GM19025 (cell line): ENCODE measurements at regions not wholly inside any gene's neighbourhood (a gene's known extent, or its start where the extent isn't known, plus 50 kb on each side); places are given as distances from the start of the nearest gene placed in this dataset.
"Not testable (repeated sequence)": the region's sequence is repeated elsewhere in the genome, so short reads cannot be mapped to it uniquely, and the experiment has no call there.

Experiments
- ATAC-seq: cut with Tn5 transposase; IDR thresholded peaks from one replicate; pipeline ENCODE4 v1.9.1; 2021; ENCODE audit warnings: mild to moderate bottlenecking, low read depth, moderate library complexity; ENCODE audit not compliant: unreplicated experiment

DNA sequence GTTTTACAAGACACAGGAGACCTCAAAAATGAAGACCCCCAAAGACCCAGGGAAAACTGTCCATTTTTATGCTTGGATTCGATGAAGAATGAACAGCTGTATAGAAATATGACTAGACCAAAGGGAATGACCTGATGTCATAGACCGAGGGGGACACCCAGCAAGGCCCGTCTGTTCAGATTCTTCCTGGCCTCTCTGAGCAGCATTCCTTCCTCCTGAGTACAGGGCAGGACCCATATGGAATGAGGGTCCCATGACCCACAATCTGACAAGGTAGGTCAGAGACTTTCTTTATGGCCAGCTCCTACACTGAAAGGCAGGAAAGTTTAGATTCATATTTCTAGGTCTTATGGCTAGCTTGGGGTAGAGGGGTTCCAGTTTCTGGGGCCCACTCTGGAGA lies 356.0 kb downstream of the GATA3 start:
- ATAC-seq = no peak

DNA sequence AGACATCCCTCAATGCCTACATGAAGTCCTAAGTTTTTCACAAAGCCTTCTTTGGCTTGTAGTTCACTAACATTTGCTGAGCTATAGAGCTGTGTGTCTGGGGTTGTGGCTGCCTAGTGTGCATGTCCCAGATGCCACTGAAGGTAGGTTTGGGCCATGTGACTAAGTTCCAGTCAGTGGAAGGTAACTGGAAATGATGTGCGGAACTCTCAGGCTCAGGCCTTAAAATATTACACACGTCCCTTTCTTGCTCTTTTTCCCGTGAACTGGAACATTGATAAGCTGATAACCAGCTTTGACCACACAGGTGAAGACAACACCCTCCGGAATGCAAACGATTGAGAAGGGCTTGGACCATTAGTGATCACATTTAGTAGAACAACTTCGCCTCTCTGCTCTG lies 358.1 kb downstream of the GATA3 start:
- no peak for ATAC-seq

DNA sequence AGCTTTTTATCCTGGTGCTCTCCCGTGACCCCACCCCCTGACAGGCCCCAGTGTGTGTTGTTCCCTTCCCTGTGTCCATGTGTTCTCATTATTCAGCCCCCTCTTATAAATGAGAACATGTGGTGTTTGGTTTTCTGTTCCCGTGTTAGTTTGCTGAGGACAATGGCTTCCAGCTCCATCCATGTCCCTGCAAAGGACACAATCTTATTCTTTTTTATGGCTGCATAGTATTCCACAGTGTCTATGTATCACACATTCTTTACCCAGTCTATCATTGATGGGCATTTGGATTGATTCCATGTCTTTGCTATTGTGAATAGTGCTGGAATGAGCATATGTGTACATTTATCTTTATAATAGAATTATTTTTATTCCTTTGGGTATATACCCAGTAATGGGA lies 360.5 kb downstream of the GATA3 start:
- not testable (repeated sequence) for ATAC-seq

DNA sequence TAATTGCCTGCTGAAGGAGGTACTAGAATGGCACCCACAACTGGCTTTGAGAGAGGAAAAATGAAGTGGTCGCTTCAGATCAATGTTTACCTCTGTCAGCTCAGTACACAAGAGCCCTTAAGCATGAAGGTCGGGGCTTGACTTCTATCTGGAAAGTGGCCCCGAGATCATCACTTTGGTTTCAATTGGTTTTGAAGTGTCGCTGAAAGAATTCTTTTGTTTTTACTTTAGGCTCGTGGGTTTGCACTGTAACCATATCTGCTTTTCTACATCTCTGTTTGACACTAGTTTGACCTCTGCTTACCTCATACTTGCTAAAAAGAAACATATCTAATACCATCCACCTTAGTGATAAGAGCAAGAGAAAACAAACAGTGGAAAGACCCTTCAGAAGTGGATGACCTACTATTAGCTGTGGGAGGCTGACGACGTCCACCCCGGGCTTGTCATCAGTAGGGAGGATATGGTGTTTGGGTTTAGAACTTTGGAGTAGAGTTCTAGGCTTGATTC lies 361.8 kb downstream of the GATA3 start:
- ATAC-seq = peak; percentile 47

DNA sequence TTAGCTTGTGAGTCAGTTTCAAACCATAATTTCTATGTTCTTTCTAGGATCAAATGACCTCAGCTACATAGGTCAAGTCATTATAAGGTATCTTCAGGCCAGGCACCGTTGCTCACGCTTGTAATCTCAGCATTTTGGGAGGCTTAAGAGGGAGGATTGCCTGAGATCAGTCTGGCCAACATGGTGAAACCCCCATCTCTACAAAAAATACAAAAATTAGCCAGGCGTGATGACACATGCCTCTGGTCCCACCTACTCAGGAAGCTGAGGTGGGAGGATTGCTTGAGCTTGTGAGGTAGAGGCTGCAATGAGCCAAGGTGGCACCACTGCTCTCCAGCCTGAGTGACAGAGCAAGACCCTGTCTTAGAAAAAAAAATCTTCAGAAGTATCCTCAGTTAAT lies 362.3 kb downstream of the GATA3 start:
- ATAC-seq = no peak

DNA sequence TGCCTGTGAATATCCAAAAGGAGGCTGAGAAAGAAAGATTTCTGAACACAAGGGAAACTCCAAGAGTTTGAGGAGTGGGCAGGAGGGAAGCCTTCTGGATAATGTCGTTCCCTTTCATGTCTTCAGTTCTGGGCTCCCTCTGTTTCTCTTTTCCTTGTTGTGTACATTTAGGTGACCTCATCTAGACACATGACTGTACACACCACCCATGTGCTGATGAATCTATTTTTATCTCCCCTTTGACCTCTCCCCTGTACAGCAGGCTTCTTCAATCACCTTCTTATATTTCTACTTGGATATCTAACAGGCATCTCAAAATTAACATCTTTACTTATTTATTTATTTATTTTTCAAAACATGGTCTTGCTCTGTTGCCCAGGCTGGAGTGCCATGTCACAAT lies 363.1 kb downstream of the GATA3 start:
- ATAC-seq = no peak

DNA sequence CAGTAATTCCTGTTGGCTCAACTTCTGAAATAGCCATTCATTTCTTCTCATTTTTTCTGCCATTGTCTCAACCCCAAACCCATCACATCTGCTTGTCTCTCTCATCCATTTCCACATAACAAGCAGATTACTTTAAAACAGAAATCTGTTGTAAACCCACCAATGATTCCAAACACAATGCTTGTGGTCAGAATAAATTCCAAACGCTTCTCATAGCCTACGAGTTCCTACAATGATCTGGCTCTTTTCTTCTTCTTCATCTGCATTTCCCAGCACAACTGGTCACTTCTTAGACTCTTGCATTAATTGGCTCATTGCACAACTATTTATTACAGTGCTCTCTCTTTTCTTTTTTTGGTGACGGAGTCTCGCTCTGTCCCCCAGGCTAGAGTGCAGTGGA lies 364.1 kb downstream of the GATA3 start:
- ATAC-seq = no peak

DNA sequence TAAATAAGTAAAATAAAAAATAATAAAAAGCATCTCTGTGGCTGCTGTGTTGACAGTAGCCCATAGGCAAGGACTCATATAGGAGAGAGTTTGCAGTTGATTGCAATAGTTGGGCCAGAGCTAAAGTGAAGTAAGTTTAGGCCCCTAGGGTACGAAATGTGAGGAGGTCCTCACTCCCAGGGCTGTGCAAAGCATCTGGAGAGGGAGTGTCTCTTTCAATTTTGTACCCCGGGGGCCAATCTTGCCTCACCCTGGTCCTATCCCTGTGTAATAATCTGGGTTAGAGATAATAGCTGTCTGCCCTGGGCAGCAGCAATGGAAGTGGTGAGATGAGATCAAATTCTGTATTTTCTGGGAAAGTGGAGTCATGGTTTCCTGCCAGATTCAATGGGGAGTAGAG lies 365.7 kb downstream of the GATA3 start:
- no peak for ATAC-seq

DNA sequence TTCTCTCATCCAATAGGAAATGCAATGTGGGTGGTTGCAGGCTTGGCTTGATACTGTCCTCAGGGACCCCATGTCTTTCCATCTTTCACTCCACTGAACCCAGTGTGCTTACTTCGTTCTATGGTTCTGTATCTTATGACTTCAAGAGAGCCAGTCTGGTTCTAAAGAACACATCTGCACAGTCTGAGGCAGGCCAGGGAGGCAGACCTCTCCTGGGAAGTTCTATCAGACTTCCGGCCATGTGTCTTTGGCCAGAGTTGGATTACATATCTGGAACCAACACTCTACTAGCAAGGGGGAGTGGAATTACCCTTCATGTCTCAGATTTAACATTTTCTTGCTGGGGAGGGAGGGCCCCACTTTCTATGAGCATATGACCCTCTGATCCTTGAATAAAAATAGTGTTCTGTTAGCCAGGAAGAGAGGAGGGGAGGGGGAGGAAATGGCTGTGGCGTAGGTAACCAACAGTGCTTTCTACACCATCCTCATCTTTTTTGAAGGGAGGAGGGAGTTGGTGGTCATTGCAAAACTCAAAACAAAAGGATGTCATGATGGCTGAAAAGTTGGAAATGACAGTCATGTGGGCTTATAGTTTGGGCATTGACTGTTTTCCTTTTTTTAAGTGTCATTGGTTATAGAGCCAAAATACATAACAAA lies 370.2 kb downstream of the GATA3 start:
- ATAC-seq = no peak

DNA sequence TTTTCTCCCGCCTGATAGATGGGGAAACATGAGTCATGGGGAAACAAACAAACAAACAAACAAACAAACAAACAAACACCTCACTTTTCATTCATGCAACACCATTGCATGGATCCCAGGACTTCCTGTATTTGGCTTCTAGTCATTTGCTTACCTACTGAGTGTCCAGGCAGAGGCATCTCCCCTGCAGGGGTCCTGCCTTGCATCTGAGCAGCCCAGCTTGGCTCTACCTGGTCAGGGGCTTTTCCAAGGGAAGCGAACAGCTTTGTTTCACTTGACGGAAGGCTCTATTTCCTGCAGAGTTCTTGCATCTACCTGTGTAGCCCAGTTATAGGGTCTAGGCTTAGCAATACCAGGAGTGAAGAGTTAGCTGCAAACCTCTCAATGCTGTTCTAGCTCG lies 374.2 kb downstream of the GATA3 start:
- ATAC-seq = no peak

DNA sequence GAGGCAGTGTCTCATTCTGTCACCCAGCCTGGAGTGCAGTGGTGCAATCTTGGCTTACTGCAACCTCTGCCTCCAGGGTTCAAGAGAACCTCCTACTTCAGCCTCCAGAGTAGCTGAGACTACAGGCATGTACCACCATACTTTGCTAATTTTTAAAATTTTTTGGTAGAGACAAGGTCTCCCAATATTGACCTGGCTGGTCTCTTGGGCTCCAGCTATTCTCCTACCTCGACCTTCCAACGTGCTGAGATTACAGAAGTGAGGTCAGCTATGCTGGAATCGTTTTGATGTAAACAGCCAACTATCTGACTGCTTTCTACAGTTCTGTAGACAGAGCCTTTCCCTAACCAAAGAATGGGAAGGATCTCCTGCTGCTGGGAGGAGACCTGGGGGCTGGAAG lies 375.8 kb downstream of the GATA3 start:
- no peak for ATAC-seq

DNA sequence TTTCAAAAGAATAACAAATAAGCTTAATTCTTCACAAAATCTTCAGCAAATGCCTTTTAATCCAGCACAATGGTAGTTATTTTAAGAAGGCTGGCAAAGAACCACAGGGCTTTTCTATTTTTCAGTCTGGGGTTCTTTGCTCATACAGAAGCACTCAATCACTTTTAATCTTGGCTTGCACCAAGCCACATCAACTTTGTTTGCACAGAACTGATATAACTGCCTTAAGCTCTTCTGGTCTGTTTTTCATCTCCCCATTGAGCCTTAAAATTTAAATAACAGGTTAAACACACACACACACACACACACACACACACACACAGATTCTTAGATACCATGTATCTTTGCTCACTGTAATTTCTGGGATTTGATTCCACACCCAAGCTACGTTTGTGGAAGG lies 377.0 kb downstream of the GATA3 start:
- no peak for ATAC-seq

DNA sequence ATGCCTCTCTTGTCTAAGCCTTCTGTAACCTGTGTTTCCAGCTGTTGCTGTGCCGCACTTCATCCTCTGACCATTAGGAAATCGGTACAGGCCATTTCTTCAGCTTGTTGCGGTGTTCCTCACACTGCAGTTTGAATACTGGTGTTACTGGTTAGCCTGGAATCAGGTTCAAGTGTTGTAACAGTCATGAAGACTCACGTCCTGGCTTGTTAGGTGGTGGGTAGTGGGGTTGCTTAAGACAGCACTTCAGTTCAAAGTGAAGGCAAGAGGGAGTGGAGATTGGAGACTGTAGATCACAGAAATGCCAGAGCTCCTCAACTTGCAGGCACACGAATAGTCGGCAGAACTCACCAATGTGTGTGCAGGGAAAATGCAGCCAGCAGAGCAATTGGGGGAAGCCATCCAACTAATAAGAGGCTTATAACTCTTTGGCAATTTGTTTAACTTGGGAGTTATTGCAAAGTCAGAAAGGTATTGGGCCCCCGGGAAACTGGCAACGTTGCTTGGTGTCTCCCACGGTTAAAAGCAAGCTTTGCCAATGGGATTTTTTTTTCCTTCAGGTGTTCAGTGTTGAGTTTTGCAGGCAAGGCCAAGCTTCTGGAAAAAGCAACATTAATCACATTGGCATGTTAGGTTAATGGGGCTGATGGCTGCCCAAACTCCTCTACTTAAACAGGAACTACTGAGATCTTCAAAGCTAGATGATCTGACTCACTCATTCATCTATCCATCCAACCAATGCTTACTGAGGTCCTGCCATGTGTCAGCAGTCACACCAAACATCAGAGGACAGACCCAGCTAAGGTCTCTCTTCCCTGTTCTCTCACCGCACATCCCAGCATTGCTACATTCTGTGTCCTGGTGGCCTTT lies 380.9 kb downstream of the GATA3 start:
- ATAC-seq = no peak

DNA sequence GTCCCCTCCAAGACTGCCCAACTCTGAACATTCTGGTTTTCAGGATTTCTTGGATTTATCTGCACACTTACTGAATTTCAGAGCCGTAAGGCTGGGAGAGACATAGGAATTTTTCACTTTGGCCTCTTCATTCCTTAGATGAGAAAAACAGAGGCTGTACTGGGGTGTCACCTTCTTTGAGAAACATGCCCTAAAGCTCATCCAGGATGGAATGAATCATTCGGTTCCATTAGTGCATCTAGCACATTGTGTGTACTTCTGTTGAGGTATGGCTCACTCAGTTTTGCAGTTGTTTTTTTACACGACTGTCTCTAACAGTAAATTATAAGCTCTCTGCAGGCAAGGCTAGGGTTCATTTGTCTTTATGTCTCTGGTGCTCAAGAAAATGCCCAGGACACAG lies 383.4 kb downstream of the GATA3 start:
- no peak for ATAC-seq

DNA sequence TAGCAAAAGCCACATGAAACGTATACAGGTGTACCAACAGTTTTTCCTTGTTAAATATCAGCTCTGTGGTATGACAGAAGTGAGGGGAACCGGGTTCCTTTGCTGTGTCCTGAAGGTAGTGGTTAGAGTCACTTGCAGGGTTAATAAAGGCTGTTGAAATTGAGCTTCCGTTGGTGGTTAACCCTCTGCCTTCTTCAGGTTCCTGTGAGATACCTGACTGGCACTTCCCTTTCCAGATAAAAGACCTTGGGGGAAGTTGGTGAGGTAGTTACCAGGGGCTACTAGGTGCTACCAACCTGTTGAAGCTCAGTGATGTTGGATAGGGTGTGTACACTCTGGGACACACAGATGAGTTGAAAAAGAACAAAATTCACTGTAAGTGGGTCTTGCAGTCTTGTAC lies 384.1 kb downstream of the GATA3 start:
- ATAC-seq = no peak

DNA sequence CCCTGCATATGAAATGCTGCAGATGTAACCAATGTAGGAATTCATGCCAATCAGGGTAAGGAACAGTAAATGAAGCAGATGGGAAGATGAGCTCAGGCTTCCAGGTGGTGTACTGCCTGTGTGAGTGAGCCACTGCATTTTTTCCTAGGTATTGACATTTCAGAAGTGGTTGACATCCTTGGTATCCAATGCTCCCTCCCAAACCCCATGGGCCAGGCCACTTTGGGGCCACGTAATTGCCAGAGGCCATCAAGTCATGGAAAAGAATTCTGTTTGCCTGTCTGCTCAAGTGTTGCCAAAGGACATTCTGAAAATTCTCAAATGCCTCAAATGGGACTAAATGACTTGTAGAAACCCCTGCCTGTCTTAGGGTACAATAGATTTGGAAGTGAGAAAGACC lies 384.6 kb downstream of the GATA3 start:
- ATAC-seq = no peak

DNA sequence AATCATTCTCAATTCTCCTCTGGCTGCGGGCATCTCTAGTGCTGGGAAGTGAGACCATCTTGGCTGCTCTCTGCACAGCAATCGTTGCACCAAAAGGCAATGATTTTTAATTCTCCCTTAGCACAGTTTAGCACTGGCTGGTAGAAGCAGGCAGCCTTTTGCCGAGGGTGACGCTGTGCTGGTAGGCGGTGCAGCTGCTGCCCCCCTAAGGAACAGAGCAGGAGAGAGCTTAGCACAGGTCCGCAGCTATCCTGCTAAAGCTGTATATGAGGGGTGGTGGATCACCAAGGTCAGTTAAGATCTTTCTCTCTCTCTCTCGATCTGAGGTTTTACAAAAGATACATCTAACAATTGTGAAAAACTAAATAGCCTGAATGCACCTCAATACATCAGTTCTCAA lies 390.1 kb downstream of the GATA3 start:
- no peak for ATAC-seq

DNA sequence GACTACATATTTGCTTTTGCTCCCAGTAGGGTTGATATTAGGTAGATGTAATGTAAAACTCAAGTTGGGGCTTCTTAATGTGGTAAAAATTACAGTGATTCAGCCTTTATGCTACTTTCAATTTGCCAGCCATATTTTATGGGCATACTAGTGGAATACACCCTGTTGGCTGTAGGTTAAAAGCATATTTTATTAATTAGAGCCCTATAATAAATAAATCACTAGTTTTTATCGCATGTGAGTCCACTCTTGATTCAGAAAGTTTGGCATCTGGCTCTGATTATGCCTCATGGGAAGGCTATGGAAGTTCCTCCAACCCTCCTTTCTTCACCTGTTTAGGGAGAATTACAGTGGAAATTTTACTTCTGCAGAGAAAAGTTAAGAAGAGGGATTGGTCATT lies 390.9 kb downstream of the GATA3 start:
- ATAC-seq = no peak

DNA sequence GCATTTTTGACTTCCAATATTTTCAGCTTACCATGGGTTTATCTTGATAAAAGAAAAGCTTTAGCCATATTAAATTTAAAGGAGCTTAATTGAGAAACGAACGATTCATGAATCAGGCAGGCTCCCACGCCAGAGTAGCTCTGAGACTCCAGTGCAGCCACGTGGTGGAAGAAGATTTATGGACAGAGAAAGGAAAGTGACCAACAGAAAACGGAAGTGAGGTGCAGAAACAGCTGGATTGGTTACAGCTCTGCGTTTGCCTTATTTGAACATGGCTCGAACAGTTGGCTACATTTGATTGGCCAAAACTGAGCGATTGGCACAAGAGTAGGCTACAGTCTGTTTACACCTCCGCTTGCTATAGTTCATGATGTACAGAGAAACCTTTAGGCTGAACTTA lies 395.4 kb downstream of the GATA3 start:
- no peak for ATAC-seq

DNA sequence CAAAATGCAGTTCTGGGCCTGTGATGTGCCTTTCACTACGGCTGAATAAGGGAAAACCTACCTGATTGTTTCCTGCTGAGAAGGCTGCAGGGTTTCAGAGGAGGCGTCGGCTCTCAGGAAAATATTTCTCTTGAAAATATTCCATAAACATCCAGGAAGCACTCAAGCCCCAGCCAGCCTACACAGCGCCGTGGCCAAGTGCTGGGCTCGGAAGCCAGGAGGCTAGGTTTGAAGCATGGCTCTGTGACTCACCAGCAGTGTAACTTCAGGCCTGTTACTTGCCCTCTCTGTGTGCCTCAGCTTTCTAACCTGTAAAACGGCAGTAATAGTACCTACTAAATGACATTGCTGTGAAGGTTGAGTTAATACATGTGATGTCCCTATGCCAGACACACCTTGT lies 399.1 kb downstream of the GATA3 start:
- ATAC-seq = no peak

DNA sequence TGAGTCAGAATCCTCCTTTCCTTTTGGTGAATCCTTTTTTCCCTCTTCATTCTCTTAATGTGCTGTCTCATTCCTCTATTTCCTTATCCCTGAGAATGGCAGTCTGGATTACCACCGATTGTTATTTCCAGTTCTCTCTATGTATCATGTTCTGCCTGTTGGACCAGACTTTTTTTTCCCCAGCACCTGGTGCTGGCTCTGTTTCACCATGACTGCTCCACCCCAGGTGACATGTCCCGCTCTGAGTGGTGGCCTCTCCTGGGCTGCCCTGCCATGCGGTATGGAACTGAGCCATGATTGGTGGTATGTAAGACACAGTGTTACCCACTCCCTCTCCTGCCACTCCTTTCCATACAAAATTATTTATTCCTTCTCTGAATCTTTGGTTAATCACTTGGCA lies 399.9 kb downstream of the GATA3 start:
- ATAC-seq = no peak

DNA sequence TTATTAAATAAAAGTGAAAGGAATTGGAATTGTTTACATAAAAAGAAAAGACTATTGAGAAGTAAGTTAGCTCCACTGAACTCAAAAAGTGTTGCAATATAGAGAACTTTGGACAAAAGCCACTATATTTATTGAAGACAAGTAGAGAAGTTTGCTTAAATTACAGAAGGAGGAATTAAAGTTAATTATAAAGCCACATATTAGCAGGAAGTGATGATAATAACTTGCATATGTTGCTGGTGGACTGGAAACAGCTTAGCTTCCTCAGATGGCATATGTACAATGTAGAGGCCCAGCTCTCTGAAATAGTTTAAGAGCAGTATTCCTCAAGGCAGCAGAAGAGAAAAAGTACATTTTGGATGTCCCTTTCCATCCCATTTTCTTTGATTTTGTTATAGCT lies 400.7 kb downstream of the GATA3 start:
- ATAC-seq = no peak
